NCI-H524 treated with DMSO at 0.1 percent for 48 hours (cell line): ENCODE measurements at regions not wholly inside any gene's neighbourhood (a gene's known extent, or its start where the extent isn't known, plus 50 kb on each side); places are given as distances from the start of the nearest gene placed in this dataset.

Experiments
- DNase-seq: peaks from one replicate; lab custom pipeline; 2025; lab: John Stamatoyannopoulos, UW

DNA sequence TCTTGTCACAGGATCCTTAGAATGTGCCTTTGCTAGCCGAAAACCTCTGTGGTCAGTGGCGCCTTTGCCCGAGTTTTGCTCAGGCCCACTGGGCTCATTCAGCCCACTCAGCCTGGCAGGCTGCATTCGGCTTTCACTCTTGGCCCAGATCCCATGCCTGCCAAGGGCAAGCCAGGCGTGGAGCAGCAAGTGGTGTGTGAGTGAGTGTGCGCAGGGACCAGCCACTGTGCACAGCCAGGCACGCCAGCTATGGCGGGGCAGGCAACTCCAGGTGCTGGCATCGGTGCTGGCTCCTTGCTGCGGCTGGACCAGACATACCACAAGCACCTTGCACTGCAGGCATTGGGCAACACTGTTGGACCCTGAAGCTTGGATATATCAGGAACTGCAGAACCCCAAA lies 1145.1 kb upstream of the NCAM2 start:
- no peak for DNase-seq

DNA sequence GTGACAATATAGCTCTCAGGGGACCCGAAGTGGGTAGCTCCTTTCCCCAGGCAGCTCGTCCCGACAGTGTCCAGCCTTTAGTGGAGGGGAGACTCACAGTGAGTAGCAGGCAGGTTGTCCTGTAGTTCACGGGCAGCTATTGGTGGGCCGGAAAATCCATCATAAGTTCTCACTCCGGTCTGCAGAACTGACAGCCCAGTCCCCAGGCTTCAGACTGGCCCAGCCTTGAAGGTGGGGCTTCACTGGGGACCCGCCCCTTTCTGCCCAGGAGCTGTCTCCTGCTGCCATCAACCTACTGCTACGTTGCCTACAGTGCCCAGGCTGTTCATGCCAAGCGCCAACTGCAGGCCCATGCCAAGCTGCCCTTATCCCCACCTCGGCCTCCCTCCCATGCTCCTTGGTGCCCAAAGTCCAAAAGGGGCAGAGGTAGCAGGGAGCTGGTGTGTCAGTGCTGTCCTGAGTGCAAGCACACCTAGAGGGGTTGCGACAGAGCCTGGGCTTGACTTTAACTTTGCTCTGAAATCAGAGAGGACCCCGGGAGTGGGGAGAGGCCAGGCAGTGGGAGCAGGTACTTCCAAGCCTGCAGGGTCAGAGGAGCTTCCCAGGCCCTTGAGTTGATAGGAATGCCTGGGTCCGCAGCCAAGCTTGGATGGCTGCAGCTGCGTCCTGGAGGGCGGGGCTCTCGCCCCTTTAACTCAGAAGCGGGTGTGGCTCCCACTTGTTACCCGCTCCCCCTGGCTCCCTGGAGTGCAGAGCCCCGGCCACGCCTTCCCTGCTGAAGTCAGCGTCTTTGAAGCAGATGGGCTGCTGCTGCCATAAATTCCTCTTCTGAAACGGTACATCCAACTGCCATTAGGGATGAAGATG lies 1144.3 kb upstream of the NCAM2 start:
- DNase-seq: peak; percentile 82

DNA sequence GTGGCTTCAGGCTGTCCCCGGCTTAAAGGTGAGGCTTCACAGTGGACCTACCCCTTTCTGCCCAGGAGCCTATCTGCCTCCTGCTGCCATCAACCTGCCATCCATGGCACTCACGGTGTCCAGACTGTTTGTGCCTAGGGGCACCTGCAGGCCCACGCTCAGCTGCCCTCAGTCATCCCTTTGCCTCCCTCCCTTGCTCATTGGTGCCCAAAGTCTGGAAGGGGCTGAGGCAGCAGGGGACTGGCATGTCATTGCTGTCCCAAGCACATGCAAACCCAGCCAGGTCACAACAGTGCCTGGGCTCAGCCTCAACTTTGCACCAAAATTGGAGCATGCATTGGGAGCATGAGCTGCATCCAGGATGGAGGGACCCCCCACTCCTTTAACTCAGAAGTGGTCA lies 1142.7 kb upstream of the NCAM2 start:
- DNase-seq: no peak

DNA sequence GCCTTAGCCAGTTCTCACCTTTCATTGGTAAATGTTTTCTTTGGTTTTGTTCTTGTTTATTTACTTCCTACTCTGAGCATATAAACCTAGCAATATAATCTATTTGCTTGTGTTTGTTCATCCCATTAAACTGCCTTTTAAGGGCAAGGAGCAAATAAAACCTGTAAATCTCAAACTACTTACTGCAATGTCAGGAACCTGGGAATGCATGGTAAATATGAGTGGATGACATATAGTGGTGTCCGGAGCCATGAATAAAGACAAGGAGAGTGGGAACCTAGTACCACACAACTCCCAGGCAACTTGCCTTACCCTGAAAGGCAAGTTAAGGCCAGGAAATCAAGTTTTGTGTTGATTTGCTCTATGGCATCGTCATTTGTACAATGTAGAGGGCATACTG lies 1133.7 kb upstream of the NCAM2 start:
- no peak for DNase-seq

DNA sequence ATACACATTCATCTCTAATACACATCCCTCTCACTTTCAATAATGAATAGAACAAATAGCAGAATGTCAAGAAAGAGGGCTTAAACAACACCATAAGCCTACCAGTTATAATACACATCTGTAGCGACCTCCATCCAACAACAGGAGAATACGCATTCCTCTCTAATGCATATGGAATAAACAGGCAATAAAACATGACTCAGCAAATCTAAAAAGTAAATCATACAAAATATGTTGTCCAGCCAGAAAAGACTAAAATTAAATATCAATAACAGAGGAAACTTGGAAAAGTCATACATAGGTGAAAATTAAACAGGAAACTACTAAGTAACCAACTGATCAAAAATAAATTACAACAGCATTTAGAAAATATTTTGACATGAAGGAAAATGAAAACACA lies 1127.5 kb upstream of the NCAM2 start:
- DNase-seq: no peak

DNA sequence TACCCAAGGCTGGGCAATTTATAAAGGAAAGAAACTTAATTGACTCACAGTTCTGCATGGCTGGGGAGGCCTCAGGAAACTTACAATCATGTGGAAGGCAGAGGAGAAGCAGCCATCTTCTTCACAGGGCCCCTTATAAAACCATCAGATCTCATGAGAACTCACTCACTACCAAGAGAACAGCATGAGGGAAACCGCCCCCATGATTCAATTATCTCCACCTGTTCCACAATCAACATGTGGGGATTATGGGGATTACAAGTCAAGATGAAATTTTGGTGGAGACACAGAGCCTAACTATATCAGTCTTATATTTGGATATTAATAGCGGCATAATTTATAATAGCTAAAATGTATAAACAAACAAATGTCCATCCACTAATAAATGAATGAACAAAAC lies 1123.7 kb upstream of the NCAM2 start:
- DNase-seq: peak; percentile 22

DNA sequence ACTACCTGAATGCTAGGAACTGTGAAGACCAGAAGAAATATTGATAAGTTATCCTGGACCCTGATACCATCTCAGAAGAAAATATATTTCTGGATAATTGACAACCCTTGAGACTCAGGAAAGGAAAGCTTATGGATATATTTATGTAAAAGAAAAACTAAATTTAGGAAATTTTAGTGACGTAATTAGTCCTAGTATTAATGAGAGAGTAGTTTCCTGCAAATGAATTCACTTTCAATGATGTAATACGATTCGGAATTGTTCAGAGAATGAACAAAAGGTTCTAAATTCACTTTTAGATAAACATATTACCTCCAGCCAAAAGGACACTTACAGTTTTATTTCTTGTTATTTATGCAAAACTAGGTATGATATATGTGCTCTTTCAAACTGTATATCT lies 1120.1 kb upstream of the NCAM2 start:
- no peak for DNase-seq

DNA sequence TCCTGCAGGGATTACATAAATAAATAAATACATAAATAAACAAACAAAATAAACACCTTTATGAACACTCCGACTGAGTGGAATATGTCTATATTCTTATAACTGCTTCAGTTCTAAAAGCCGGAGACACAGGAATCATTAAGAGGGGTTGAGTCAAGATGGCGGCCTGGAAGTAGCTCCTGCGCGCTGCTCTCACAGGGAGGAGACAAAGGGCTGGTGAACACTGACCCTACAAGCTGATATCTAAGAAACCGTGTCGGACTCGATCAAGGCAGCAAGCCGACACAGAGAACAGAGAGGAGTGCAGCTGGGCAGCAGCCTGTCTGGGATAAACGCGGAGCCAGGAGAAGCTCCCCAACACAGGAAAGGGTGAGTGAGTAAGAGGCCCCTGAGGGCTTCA lies 1098.6 kb upstream of the NCAM2 start:
- no peak for DNase-seq

DNA sequence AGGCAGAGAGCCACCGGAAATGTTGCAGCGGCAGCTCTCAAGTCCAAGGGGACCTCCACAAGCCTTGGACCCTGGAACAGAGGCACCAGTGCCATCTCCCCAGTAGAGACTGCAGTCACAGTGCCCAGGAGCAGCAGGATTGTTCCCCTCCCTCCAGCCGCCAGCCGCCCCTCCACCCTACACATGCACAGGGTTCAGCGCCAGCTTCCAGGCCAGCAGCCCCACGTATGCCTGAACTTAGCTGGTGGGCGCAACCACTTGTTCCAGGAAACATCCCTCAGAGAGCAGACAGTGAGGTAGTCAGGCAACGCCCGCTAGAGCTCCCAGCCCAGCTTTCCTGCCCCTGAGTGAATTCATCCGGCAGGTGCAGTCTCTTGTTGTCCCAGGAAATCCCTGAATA lies 1098.1 kb upstream of the NCAM2 start:
- DNase-seq: no peak

DNA sequence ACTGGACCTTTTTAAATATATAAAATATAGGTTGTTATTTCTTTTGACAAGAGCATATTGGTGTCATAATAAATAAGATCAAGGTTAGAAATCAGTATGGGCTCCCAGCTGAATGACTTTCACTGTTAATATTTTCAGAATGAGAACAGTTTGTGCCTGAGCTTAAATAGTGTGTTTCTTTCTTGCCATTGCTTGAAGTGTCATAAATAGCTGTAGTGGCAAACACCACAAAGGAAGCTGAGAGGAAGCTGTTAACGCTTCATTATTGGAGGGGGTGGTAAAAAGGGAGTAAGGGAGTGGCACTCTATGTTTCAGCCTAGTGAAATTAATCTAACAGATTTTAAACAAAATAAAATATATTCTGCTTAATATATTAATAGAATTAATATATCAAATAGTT lies 1089.8 kb upstream of the NCAM2 start:
- DNase-seq: no peak

DNA sequence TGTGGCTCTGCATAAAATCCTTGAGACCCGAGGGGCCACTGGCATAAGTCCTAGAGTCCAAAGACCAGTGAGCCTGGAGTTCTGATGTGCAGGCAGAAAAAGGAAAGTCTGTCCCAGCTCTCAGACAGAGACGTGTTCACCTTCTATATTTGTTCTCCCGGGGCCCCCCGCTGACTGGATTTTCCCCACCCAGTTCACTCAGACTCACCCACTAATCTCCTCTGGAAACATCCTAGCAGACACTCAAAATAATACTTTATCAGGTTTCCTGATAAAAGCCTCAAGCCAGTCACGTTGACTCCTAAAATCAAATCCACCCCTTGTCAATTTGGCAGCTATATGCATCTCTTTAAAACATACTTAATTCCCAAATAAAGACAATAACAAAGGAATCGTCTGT lies 1084.2 kb upstream of the NCAM2 start:
- DNase-seq: no peak

DNA sequence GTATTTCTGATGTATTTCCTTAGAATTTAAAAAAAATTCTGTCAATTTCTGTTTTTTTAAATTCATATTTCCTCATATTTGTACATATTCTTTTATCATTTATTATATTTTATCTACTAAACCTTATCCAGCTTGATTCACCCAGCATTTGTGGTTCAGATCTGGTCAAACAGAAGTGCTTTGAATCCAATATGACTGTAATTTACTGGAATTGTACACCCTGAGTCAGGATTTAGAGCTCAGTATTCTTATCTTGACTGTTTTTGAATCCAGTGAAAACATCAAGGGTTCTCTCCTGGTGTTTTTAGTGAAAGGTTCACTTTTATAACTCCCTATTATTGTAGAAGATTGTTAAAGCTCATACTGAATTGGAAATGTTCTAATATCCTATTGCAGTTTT lies 1077.0 kb upstream of the NCAM2 start:
- DNase-seq: no peak

DNA sequence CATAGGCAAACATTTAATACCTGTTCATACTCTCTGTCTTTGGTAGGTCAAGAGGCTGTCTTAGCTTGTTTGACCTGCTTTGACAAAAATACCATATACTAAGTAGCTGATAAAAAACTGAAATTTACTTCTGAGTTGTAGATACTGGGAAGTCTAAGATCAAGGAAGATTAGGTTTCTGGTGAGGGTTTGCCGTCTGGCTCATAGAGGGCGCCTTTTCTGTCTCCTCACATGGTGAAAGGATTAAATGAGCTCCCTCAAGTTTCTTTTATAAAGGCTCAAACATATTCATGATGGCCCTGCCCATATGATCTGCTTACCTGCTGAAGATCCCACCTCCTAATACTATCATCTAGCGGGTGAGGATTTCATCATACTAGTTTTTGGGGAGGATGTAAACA lies 1076.1 kb upstream of the NCAM2 start:
- DNase-seq: no peak

DNA sequence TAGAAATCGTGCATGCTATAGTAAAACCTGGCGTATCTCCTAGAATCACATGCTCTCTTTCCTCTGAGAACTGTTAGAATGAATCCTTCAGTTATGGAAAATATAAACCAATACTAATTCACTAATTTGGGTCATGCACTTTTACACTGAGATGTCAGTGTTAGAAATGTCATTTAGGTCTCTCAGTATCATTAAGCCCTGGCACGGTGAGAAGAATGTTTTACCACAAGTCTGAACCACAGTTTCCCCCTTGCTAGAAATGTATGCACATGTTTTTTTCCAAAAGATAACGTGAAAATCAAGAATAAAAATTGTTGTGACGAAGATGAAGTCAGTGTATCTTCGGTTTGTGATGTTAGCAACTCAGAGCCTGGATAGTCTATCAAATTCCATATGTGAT lies 1062.7 kb upstream of the NCAM2 start:
- DNase-seq: no peak

DNA sequence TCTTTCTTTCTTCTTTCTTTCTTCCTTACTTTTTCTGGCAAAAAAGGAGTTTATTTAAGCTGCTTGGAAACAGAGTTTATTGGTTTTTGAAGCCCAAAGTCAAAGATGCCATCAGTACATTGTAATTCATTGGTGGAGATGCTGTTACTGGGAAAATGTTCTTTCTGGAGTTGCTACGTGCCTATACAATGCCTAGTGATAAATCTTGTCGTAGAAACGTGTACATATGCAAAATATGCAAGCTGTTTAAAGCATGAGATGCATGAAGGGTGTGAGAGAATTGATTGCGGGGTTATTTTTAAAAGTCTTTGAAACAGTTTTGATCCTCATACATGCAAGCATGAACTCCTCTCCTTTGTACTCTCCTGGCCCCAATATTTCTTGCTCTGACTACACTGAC lies 1060.6 kb upstream of the NCAM2 start:
- DNase-seq: no peak

DNA sequence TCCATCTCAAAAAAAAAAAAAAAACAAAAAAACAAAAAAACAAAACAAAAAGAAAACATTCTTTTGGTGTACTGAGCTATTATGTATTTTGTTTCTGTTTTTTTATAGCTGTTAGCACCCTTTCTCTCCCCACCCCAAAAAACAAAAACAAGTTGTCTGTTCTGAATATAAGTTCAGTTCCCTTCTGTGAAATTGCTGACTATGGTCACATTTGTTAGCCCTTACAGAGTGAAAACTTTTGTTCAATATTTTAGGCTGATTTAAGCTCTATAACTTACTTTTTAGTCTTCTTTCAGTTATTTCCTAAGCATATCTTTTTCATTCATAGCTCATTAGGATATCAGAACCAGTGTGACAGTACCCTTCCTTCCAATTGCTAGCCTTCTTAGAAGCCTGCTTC lies 1056.6 kb upstream of the NCAM2 start:
- no peak for DNase-seq

DNA sequence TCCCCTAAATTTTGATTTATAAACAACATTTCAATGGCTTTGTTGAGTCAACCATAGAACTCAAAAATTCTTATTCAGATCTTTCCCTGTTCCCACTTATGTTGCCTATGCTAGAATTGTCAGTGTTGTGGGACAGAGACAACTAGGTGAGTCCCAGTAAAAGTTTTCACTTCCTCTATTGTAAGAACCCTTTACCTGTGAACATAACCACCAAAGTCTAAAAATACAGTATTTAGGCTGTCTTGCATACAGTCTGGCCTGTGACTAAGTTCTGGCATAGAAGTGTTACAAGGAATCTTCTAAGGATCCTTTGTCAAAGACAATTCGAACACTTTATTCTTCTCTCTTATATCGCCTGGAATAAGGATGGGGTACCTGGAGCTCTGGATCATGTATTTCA lies 1047.9 kb upstream of the NCAM2 start:
- DNase-seq: no peak

DNA sequence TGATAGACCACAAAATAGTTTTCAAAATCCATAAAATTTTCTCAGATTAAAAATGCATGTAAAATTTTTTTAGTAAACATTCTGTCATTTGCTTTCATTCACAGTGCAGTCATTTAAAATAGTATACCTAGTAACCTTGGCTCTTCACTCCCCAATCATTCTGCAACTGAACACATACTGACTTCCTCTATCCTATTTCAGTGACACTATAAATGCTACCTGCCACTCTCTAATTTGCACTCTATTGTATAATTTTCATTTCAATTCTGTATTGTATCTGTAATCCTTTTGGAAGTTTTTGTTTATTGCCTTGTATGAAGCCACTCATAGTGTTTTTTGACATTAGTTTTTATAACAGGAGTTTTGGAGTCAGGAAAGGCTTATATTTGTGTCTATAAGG lies 1029.1 kb upstream of the NCAM2 start:
- no peak for DNase-seq

DNA sequence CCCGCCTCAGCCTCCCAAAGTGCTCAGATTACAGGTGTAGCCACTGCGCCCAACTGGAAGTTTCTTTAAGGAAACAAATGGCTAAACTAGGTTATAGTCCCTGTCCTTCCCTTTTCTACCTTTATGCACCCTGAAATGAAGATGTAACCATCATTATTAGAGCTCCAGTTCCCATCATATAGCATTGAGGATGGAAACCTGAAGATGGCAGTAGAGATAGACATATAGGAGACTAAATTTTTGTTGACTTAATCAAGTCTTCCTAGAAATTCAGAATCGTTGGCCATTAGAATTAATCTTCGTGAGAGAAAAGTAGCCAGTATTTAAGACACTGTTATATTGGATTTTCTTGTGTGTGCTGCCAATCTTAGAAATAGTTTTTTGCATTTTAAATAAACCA lies 1016.3 kb upstream of the NCAM2 start:
- DNase-seq: no peak

DNA sequence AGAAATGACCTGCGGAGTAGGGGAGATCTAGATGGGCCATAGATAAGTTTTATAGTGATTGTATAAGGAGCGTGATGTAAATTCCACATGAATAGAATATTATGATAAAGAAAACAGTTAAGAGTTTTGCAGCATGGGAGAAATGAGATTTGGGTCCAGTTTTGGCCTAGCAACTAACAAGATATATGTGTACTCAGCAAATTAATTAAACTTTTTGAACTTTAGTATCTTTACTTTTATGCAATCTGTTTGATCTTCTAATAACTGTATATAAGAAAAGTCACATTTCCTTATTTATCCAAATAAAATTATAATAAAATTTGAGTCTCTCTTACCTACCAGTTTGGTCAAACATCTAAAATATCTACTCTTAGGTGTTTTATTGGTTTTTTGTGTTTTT lies 1011.8 kb upstream of the NCAM2 start:
- DNase-seq: no peak

DNA sequence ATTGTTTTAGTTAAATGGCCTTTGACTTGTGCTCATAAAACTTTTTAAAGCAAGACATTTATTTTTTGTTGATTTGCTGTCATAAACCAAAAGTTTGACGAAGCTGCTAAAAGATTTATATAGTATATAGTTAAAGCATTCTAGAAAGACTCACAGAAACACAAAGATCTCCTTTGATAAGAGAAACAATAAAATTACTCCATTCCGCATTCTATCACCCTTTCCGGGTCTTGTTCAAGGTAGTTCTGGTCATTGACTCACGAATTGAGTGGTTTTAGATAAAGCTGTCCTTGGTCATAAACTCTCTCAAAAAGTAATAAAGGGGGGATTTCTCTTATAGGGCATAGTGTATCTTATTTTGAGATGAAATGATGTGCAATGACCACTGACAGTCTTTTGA lies 1010.5 kb upstream of the NCAM2 start:
- DNase-seq: no peak

DNA sequence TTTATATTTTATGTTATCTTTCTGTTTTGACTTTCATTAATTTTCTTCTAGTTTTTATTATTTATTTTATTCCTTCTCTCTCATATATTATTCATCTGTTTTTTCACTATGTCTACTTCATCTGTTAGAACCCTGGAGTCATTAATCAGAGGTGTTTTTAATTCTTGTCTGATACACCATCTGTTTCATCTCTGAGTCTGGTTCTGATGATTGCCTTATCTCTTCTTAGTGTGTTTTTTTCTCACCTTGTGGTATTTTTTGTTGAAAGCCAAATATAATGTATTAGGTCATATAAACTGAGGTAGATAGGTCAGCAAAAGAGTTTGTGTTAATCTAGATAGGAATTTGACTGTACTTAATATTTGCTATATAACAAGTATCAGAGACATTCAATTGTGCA lies 1005.7 kb upstream of the NCAM2 start:
- DNase-seq: no peak

DNA sequence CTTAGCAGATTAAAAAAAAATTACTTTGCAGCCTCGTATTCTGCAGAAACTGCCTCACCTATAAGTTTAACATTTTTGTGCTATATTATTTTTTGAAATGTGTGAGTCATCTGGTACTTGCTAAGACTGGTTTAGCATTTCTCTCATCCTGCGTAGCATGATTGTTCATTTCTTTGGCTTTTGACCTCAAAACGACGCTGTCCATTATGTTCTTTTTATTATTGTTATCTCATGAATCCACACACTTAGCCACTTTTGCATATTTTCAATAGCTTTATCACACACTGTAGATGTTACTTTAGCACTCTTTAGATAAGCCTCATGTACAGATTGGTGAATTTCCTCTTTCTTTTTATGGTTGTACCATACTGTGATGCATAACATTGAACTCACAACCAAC lies 1004.9 kb upstream of the NCAM2 start:
- no peak for DNase-seq

DNA sequence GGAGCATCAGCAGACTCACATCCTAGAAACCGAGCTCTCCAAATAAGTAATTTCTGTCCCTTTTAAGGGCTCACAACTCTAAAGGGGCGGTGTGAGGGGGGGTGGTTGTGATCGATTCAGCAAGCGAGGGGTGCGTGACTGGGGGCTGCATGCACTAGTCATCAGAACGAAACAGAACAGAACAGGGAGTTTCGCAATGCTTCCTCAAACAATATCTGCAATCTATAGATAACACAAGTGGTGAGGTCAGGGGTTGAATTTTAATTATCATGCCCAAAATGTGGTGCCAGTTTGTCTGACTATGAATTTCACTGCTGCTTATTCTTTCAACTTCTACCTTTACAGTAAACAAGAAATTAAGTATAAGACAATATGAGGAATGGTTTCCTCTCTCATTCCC lies 1003.0 kb upstream of the NCAM2 start:
- DNase-seq: no peak

DNA sequence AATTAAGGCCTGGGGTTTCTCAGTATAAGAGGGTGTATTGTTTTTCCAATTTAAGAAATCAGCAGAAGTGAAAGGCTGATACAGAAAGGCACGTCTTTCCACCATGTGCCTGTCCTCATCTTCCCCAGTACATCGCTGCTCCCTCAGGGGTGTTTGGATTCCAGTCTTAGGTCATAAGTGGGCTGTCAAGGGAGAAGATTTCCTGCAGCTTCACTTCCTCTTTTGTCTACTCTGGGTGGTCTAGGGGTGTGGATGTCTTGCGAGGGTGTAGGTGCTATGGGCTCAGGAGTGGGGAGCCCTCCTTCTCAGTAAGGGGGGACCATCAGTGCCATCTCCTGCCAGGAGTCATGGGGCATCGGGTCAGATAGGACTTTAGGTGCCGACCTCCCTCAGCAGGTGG lies 999.8 kb upstream of the NCAM2 start:
- no peak for DNase-seq
